ENCODE measurements at regions not wholly inside any gene's neighbourhood (a gene's known extent, or its start where the extent isn't known, plus 50 kb on each side); places are given as distances from the start of the nearest gene placed in this dataset.

GRCh38 chr2:175540421-175540820 lies 358.9 kb upstream of the ATP5MC3 start:
- TF ChIP-seq CTCF (IDR thresholded peaks at IDR 0.05): no peak
- TF ChIP-seq POLR2A (IDR thresholded peaks at IDR 0.05): no peak
- TF ChIP-seq POLR2AphosphoS5 (IDR thresholded peaks at IDR 0.05): no peak
